ENCODE measurements at regions not wholly inside any gene's neighbourhood (a gene's known extent, or its start where the extent isn't known, plus 50 kb on each side); places are given as distances from the start of the nearest gene placed in this dataset.
"Not testable (repeated sequence)": the region's sequence is repeated elsewhere in the genome, so short reads cannot be mapped to it uniquely, and the experiment has no call there.

GRCh38 chr10:32217216-32217615 is 129.7 kb downstream of the EPC1 start:
- DNase-seq (no peak), ATAC-seq (no peak)
- no peak overlapping the region for H3K27ac ChIP-seq
- no peak for TF ChIP-seq CTCF (IDR thresholded peaks at IDR 0.05)
- TF ChIP-seq POLR2A (IDR thresholded peaks at IDR 0.05): no peak
- intact Hi-C loops (cut with DNase I): loop anchor here in 1 of 10 donors (10.0 kb wide), 1 partner anchor 352 kb away; no protein-coding TSS in a partner anchor
- no peaks in the 10 kb centered on the region for H3K36me3 ChIP-seq
- no peak overlapping the region for H3K4me3 ChIP-seq
- H3K4me1 ChIP-seq: no peaks in the 10 kb centered on the region
- 75 to 85% (median 81%) methylated on average over 1 of the region's 1 CpG for WGBS, 4 donors
- peaks cover 0 to 19% (median 6%) of the 10 kb centered on the region in 12 donors for H3K9me3 ChIP-seq
- H3K27me3 ChIP-seq: no peaks in the 10 kb centered on the region

- H3K27me3 ChIP-seq, H3K4me1 ChIP-seq, H3K9me3 ChIP-seq, H3K27ac ChIP-seq, H3K4me3 ChIP-seq, H3K36me3 ChIP-seq, ATAC-seq, DNase-seq: not testable (repeated sequence)
- intact Hi-C loops (cut with DNase I): loop anchor here in 2 of 10 donors (5.0 to 10.0 kb wide), 2 partner anchors 349 to 352 kb away; no protein-coding TSS in a partner anchor
- WGBS, 4 donors: 33 to 66% (median 49%) methylated on average over 4 of the region's 4 CpGs
These were observed 133.1 kb downstream of the EPC1 start for GRCh38 chr10:32213838-32214237.

GRCh38 chr10:32211046-32211363 is 136.0 kb downstream of the EPC1 start:
- no peak for DNase-seq
- WGBS, 4 donors: 46 to 64% (median 59%) methylated on average over 3 of the region's 3 CpGs
- intact Hi-C loops (cut with DNase I): loop anchor here in 2 of 10 donors (5.0 to 10.0 kb wide), 2 partner anchors 346 to 349 kb away; no protein-coding TSS in a partner anchor

GRCh38 chr10:32210306-32211045 is 136.5 kb downstream of the EPC1 start:
- TF ChIP-seq CTCF (IDR thresholded peaks at IDR 0.05) (peak; percentile 24 to 63 (median 50)), POLR2A (IDR thresholded peaks at IDR 0.05) (no peak)
- H3K36me3 ChIP-seq: no peaks in the 10 kb centered on the region
- H3K4me3 ChIP-seq: no peak overlapping the region
- ATAC-seq (peak in 3 of 4 donors; percentile 60 to 71 (median 65)), DNase-seq (no peak)
- peaks cover 0 to 4% (median 0%) of the 10 kb centered on the region in 12 donors for H3K9me3 ChIP-seq
- WGBS, 4 donors: 59 to 64% (median 61%) methylated on average over 18 of the region's 18 CpGs
- intact Hi-C loops (cut with DNase I): loop anchor here in 2 of 10 donors (5.0 to 10.0 kb wide), 2 partner anchors 346 to 348 kb away; no protein-coding TSS in a partner anchor
- no peaks in the 10 kb centered on the region for H3K27me3 ChIP-seq
- no peak overlapping the region for H3K27ac ChIP-seq
- peaks cover 0 to 4% (median 0%) of the 10 kb centered on the region in 12 donors for H3K4me1 ChIP-seq

More at GRCh38 chr10:32211046-32211363, 136.0 kb downstream of the EPC1 start:
- H3K27ac ChIP-seq: no peak overlapping the region
- no peaks in the 10 kb centered on the region for H3K36me3 ChIP-seq
- no peak for TF ChIP-seq POLR2A (IDR thresholded peaks at IDR 0.05)
- TF ChIP-seq CTCF (IDR thresholded peaks at IDR 0.05): no peak
- peaks cover 0 to 4% (median 0%) of the 10 kb centered on the region in 12 donors for H3K9me3 ChIP-seq
- H3K4me3 ChIP-seq: no peak overlapping the region
- peaks cover 0 to 4% (median 0%) of the 10 kb centered on the region in 12 donors for H3K4me1 ChIP-seq
- no peaks in the 10 kb centered on the region for H3K27me3 ChIP-seq
- no peak for ATAC-seq

GRCh38 chr10:32208005-32208404 is 139.0 kb downstream of the EPC1 start:
- not testable (repeated sequence) for H3K9me3 ChIP-seq, H3K27ac ChIP-seq, DNase-seq, H3K4me1 ChIP-seq, H3K4me3 ChIP-seq, ATAC-seq, H3K36me3 ChIP-seq, H3K27me3 ChIP-seq
- intact Hi-C loops (cut with DNase I): loop anchor here in 7 of 10 donors (5.0 to 10.0 kb wide), 5 partner anchors 153 to 353 kb away; partner anchors contain the start of gene KIF5B (in 3 of the 7)
- WGBS, 4 donors: 82 to 87% (median 86%) methylated on average over 7 of the region's 7 CpGs

Data from heart left ventricle (tissue), 16 donors.